ENCODE measurements at regions not wholly inside any gene's neighbourhood (a gene's known extent, or its start where the extent isn't known, plus 50 kb on each side); places are given as distances from the start of the nearest gene placed in this dataset.
A peak's percentile ranks its signal among the peaks of the same experiment; 100 is the strongest.

DNA sequence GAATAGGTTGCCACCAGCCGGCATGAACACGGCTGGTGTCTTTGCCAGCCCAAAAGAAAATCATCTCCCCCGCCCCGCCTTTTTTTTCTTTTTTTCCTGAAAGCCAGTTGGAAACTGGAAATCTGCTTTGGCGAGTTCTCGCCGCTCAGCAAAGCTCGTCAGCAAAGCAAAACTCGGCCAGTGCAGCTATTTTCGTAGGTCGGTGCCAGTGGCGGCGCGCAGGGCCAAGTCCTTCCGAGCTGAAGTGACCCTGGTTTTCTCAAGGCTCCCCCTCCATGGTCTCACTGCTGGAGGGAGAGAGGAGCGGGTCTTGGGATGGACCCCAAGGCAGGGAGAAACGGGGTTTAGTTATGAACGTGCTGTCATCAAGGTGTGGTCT is 248.4 kb upstream of the RTL1 start:
- Histone ChIP-seq H3K27ac (no peak overlapping the region), H3K4me1 (no peaks in the 10 kb centered on the region), H3K27me3 (peaks cover 0 to 15% of the 10 kb centered on the region in 2 donors), H3K4me3 (peak overlapping the region in 1 of 2 donors; percentile 11), H3K9me3 (no peaks in the 10 kb centered on the region), H3K36me3 (no peaks in the 10 kb centered on the region)
- intact Hi-C loops (cut with DNase I; ENCODE audit: low total_unique reads) = no loop called here
- TF ChIP-seq, protein P1, sequence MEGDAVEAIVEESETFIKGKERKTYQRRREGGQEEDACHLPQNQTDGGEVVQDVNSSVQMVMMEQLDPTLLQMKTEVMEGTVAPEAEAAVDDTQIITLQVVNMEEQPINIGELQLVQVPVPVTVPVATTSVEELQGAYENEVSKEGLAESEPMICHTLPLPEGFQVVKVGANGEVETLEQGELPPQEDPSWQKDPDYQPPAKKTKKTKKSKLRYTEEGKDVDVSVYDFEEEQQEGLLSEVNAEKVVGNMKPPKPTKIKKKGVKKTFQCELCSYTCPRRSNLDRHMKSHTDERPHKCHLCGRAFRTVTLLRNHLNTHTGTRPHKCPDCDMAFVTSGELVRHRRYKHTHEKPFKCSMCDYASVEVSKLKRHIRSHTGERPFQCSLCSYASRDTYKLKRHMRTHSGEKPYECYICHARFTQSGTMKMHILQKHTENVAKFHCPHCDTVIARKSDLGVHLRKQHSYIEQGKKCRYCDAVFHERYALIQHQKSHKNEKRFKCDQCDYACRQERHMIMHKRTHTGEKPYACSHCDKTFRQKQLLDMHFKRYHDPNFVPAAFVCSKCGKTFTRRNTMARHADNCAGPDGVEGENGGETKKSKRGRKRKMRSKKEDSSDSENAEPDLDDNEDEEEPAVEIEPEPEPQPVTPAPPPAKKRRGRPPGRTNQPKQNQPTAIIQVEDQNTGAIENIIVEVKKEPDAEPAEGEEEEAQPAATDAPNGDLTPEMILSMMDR (IDR thresholded peaks at IDR 0.05) = no peak
- no peak for DNase-seq

DNA sequence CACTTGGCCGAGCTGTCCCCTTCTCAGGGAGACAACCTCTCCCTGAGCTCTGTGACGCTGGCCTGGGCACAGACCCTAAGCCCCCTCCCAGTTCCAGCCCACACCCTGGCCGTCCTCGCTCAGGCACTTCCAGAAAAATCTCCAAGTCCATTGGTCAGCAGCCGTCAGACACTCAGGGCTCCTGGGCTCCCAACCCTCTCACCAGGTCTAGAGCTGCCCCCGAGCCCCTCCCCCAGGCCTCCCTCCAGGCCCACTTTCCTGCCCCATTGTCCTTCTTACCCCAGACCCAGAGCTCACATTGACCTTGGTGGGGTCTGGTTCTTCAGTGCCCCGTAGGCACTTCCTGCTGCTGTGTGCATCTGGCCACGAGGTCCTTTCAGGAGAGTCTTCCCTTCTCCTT is 249.3 kb upstream of the RTL1 start:
- no peaks in the 10 kb centered on the region for H3K36me3 ChIP-seq
- peaks cover 0 to 15% of the 10 kb centered on the region in 2 donors for H3K27me3 ChIP-seq
- DNase-seq = no peak
- H3K4me1 ChIP-seq = no peaks in the 10 kb centered on the region
- no peaks in the 10 kb centered on the region for H3K9me3 ChIP-seq
- H3K27ac ChIP-seq = no peak overlapping the region
- intact Hi-C loops (cut with DNase I; ENCODE audit: low total_unique reads) = no loop called here
- no peak overlapping the region for H3K4me3 ChIP-seq
- TF ChIP-seq, protein P1 (IDR thresholded peaks at IDR 0.05) = no peak

DNA sequence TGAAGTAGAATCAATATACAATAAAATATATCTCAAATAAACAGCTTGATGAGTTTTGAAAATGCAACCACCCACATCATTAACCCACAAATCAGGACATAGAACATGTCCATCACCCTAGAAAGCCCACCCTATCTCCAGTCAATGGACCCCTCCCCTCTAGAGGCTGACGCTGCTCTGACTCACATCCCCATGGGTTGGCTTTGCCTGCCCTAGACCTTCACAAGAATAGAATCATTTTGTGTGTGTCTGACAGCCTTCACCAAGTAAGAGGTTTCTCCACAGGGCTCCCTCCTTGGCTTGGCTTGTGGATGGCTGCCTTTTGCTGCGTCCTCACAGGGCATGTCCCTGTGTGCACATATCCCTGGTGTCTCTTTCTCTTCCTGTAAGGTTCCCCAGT is 250.2 kb upstream of the RTL1 start:
- intact Hi-C loops (cut with DNase I; ENCODE audit: low total_unique reads) = no loop called here
- TF ChIP-seq, protein P1 (IDR thresholded peaks at IDR 0.05) = no peak
- Histone ChIP-seq H3K4me3 (no peak overlapping the region), H3K36me3 (no peaks in the 10 kb centered on the region), H3K4me1 (no peaks in the 10 kb centered on the region), H3K9me3 (no peaks in the 10 kb centered on the region), H3K27me3 (peaks cover 0 to 15% of the 10 kb centered on the region in 2 donors), H3K27ac (no peak overlapping the region)
- DNase-seq = no peak

DNA sequence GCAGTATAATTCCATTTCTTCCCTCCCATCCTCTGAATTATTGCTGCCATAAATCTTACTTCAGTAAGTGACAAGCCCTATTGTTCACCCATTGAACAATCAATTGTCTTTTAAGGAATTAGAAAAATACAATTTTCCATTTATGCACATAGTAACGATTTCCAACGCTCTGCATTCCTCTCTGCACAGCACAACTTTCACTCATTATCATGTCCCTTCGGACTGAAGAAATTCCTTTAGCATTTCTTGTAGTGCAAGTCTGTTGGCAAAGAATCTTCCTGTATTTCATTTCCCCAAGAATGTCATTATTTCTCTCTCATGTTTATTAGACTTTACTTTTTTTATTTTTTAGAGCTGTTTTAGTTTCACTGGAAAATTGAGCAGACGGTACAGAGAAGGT is 252.1 kb upstream of the RTL1 start:
- H3K27ac ChIP-seq = no peak overlapping the region
- peaks cover 0 to 13% of the 10 kb centered on the region in 2 donors for H3K27me3 ChIP-seq
- no peaks in the 10 kb centered on the region for H3K9me3 ChIP-seq
- intact Hi-C loops (cut with DNase I; ENCODE audit: low total_unique reads) = no loop called here
- H3K4me3 ChIP-seq = no peak overlapping the region
- H3K4me1 ChIP-seq = no peaks in the 10 kb centered on the region
- TF ChIP-seq, protein P1 (IDR thresholded peaks at IDR 0.05) = no peak
- no peak for DNase-seq
- H3K36me3 ChIP-seq = no peaks in the 10 kb centered on the region

DNA sequence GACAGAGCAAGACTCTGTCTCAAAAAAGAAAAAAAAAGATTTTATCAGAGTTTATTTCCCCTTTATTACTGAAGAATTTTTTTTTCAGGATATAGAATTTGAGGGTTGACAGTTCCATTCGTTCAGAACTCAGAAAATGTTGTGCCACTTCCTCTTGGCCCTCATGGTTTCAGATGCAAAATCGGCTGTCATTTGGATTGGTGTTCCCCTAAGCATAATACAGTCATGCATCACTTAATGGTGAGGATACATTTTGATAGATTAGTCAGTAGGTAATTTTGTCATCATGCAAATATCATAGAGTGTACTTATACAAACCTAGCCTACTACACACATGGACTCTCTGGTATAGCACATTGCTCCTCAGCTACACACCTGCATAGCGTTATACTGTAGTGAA is 263.9 kb upstream of the RTL1 start:
- H3K4me3 ChIP-seq = no peak overlapping the region
- H3K27me3 ChIP-seq = no peaks in the 10 kb centered on the region
- peaks cover 0 to 17% (median 0%) of the 10 kb centered on the region in 3 donors for H3K9me3 ChIP-seq
- intact Hi-C loops (cut with DNase I; ENCODE audit: low total_unique reads) = no loop called here
- TF ChIP-seq, protein P1 (IDR thresholded peaks at IDR 0.05) = no peak
- no peak for DNase-seq
- no peak overlapping the region for H3K27ac ChIP-seq
- H3K36me3 ChIP-seq = no peaks in the 10 kb centered on the region
- no peaks in the 10 kb centered on the region for H3K4me1 ChIP-seq

DNA sequence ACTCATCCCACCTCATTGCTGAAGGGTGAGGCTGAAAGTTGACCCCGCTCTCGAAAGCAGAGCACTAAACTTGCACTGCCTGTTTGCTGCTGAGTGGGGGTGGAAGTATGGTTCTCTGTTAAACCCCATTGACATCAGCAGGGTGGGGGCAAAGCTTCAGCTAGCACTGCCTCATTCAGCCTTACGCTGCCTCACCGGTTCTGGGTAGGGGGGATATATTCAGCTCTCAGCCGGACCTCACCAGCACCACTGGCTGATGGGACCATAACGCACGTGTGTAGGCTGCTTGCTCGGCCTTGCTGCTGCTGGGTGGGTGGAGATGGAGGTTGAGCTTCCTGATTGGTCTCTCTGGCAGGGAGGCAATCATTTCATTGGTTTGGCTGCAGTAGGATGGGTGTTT is 265.7 kb upstream of the RTL1 start:
- no peaks in the 10 kb centered on the region for H3K4me1 ChIP-seq
- H3K4me3 ChIP-seq = no peak overlapping the region
- peaks cover 0 to 17% (median 0%) of the 10 kb centered on the region in 3 donors for H3K9me3 ChIP-seq
- no peaks in the 10 kb centered on the region for H3K36me3 ChIP-seq
- intact Hi-C loops (cut with DNase I; ENCODE audit: low total_unique reads) = no loop called here
- no peak overlapping the region for H3K27ac ChIP-seq
- H3K27me3 ChIP-seq = peaks cover 0 to 2% of the 10 kb centered on the region in 2 donors
- TF ChIP-seq, protein P1 (IDR thresholded peaks at IDR 0.05) = no peak
- no peak for DNase-seq

All from tibial artery (tissue), 4 donors.